Inflammatory macrophage (primary cell): ENCODE measurements at regions not wholly inside any gene's neighbourhood (a gene's known extent, or its start where the extent isn't known, plus 50 kb on each side); places are given as distances from the start of the nearest gene placed in this dataset.
A peak's percentile ranks its signal among the peaks of the same experiment; 100 is the strongest.

Source experiments
- DNase-seq, 2 donors: peaks; one replicate each; pipeline ENCODE4 v3.0.0-alpha.2; 2020 to 2022

GRCh38 chr10:63865210-63865609 is 344.0 kb downstream of the REEP3 start:
- no peak for DNase-seq

GRCh38 chr10:63866075-63866746 is 345.0 kb downstream of the REEP3 start:
- peak; percentile 54 to 61 for DNase-seq

DNA sequence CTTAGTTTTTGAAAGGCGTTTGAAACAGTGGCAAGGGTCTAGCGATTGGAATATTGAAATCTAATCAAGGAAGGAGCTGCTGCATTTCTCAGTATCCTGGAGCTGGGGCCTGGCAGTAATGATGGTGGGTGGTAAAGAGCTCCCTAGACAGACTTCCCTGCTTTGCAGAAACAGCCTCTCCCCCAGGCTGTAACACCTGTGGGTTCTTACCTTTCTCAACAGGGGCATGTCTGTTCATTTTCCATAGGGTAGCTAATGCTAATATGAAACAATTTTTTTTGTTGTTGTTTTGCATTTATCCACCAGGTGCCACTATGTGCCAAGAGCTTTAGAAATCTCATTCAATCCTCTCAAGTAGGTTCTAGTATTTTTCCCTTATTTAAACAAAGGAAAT is 345.5 kb downstream of the REEP3 start:
- DNase-seq = peak; percentile 18 to 38

GRCh38 chr10:63878428-63878827 is 357.2 kb downstream of the REEP3 start:
- no peak for DNase-seq

DNA sequence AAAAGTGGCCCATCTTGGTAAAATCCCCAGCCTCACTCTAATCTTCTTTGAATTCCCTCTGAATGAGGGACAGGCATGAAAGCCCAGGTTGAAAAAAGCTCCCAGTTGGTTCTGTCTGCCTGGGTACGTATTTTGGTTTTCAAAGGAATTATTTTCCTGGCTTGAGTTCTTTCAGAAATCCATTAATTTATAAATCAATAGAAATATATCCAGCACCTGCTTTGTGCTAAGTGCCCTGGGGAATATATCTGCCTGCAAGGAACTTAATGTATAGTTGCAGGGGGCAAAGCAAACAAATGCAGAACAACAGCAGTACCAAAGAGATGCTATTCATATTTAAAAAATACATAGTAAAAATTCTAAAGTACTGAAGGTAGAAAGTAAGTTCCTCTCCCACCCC is 362.7 kb downstream of the REEP3 start:
- DNase-seq = no peak

DNA sequence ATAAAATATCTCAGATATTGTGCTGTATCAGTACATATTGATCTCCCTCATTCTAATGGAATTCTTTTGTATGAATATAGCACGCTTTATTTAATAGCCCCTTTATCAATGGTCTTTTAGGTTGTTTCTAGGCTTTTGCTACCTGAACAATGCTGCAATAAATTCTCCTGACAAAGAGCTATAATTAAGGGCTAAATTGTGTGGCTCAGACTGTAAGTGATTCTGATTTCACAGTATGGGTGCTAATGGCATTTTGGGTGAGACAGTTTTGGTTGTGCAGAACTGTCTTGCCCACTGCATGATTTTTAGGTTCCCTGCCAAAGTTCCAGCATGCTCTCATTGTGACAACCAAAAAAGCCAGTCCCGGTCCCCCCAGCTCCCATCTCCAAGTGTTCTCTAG is 363.2 kb downstream of the REEP3 start:
- no peak for DNase-seq

- no peak for DNase-seq
Measured at GRCh38 chr10:63885156-63885555, 364.0 kb downstream of the REEP3 start.

- DNase-seq = no peak
Measured at GRCh38 chr10:63886281-63887022, 365.3 kb downstream of the REEP3 start.

DNA sequence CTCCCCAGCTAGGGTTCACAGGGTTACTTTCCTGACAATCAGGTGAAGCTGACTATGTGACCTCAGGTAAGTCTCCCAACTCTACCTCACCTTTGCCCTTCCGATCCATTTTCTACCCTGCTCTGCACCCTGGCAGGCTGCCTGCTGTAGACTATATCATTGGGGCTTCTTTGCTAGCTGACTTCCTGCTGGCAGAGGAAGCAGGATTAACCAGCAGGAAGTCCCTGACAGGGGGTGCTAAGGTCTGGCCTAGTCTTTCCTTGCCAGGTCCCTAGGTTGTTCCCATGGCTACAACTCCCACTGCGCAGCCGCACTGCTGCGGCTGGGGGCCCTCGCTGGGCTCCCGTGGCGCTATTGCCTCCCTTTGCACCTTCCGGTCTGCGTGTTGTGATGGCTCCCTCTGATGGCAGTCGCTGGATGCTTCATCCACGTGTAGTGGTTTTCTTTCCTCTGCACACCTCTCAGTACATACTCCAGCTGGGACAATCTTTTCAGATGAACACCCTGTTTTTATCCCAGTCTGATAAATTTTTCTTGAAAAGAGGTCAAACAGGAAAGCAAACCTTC is 365.9 kb downstream of the REEP3 start:
- no peak for DNase-seq

DNA sequence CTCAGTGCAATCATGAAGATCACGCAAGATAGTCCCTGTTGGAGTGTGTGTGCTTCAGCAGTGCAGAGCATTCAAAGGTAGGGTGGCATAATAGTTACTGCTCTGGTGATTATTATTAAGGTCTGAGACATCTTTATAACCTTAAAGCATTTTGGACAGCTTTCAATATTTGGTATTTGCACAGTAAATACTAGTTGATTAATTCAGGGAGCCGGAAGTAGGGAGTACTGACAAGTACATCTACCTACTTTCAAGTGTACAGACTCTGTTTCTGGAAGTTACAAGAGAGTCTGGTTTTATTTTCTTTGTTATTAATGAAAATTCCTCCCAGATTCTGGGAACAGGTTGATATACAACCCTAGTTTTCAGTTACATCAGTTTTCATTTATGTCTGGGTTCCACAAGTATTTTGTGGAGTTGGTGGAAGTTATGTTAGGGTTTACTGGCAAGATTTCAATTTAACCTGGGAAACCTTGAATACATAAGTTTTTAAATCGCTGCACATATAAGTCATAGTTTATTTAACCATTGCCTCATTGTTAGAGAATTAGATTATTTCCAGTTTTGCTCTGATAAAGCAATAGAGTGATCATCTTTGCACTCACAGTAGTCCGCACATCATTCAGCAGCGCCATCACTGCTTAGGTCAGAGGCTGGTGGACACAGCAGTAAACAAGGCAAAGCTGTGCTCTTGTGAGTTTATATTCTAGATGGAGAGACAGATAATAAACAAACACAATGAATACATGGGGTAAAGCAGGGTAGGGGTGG is 366.6 kb downstream of the REEP3 start:
- DNase-seq = no peak

DNA sequence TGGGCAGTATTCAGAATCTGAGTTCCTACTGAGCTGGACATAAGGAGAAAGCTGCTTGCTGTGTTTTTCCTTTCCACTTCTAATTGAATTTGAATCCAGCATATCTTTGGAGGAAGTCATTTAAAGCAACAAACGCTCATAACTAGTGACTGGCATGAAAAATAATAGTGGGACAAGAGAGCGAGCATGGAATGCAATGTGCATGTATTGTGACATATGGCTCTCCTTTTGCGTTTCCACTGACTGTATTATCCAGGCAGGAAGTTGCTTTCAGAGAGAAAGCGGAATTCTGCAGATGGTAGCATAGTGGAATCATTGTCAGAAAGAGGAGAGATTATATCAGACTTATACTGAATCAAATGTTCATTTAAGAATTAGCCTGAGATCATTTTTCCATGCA is 368.6 kb downstream of the REEP3 start:
- no peak for DNase-seq

- no peak for DNase-seq
Measured at GRCh38 chr10:63896992-63897391, 375.8 kb downstream of the REEP3 start.

GRCh38 chr10:63899673-63900300 is 378.6 kb downstream of the REEP3 start:
- no peak for DNase-seq

DNA sequence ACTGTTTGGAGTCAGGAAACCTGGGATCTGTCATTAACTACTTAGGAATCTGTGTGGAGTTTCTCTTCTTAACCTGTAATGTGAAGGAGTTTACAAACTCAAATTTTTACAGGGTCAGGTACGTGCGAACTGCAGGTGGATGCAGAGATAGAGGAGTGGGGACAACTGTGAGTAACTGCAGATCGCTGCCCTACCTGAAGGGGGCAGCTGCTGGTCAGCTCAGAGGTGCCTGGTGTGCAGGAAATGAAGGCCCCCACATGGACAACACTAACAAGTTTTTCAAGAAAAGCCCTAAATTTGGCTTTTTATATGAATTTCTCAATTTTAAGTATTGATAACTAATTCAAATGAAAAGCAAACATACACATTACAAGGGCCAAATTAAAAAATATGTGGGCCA is 380.0 kb downstream of the REEP3 start:
- DNase-seq = no peak

- DNase-seq = no peak
Measured at GRCh38 chr10:63901881-63902280, 380.7 kb downstream of the REEP3 start.

- no peak for DNase-seq
Measured at GRCh38 chr10:63910806-63911205, 389.6 kb downstream of the REEP3 start.

DNA sequence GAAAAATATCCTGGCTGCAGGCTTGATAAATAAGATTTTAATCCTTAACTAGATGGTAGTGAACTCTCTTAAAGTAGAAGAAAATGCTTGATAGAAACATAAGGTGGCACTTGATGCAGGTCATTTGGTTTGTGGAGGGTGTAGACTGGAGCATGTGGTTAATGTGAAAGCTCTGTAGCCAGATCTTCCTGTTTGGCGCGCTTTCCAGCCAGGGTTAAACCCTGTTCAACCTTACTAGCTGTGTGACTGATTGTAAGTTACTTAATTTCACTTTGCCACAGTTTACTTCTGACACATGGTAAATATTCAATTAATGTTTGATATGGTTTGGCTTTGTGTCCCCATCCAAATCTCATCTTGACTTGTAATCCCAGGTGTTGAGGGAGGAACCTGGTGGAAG is 394.0 kb downstream of the REEP3 start:
- no peak for DNase-seq

DNA sequence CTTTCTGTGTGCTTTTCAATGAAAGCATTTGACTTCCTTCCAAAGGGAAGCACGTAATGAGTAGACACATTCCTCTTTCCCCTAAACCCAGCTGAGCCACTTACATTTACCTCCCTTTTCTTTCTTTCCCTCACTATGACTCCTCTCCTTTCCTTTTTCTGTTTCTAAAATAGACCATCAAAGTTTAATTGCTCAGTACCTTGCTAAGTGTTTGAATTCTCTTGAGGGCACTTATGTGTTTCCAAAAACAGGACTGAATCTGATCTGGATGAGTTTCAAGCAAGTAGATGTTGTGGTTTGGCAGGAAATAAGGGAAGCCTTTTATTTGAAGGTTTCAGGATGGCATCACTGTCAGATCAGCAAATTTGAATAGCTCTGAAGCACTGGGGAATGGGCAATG is 396.2 kb downstream of the REEP3 start:
- no peak for DNase-seq

- peak; percentile 27 to 64 for DNase-seq
Measured at GRCh38 chr10:63919575-63920279, 398.5 kb downstream of the REEP3 start.

GRCh38 chr10:63920926-63921325 is 399.7 kb downstream of the REEP3 start:
- DNase-seq = no peak

DNA sequence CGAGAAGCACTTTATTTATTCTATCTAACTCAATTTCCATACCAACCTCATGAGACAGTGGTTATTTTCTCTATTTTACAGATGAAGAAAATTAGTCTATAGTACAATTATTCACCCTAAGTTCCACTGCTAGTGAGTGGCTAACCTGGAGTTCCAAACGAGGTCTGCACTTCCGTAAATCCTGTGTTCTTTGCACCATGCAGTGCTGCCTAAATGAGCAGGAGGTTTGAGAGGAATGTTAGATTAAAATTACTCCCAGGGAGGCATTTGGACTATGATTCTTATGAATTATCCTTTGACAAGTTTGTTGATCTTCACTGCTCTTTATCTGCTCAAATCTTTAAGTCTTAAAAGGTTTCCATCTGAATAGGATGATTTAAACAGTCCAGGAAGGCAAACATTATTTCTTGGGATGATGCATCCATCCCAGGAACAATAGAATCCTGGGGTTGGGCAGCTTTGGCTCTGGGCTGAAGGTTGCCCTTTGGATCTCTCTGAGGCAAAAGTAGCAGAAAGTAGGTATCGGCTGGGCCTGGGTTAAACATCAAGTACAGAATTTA is 400.8 kb downstream of the REEP3 start:
- no peak for DNase-seq
